ENCODE measurements at regions not wholly inside any gene's neighbourhood (a gene's known extent, or its start where the extent isn't known, plus 50 kb on each side); places are given as distances from the start of the nearest gene placed in this dataset.

GRCh38 chr22:27073601-27074425, 416.4 kb downstream of the MIAT start:
- TF ChIP-seq CTCF (IDR thresholded peaks at IDR 0.05) (no peak), POLR2A (IDR thresholded peaks at IDR 0.05) (no peak)
